HG03175 (cell line): ENCODE measurements at regions not wholly inside any gene's neighbourhood (a gene's known extent, or its start where the extent isn't known, plus 50 kb on each side); places are given as distances from the start of the nearest gene placed in this dataset.

Experiments used
- ATAC-seq: cut with Tn5 transposase; IDR thresholded peaks from one replicate; pipeline ENCODE4 v1.9.1; 2021; ENCODE audit warnings: mild to moderate bottlenecking, moderate library complexity; ENCODE audit not compliant: unreplicated experiment

- ATAC-seq: no peak
Observed at GRCh38 chr18:24530630-24531111, 70.2 kb downstream of the HRH4 start.

GRCh38 chr18:24534271-24534670 lies 73.8 kb downstream of the HRH4 start:
- ATAC-seq: no peak

- no peak for ATAC-seq
Observed at GRCh38 chr18:24534737-24535136, 74.3 kb downstream of the HRH4 start.

- ATAC-seq: no peak
Observed at GRCh38 chr18:24535527-24536295, 75.3 kb downstream of the HRH4 start.

- ATAC-seq: no peak
Observed at GRCh38 chr18:24536326-24536725, 75.9 kb downstream of the HRH4 start.

- ATAC-seq: no peak
Observed at GRCh38 chr18:24536834-24537233, 76.4 kb downstream of the HRH4 start.

GRCh38 chr18:24538414-24539264 lies 78.2 kb downstream of the HRH4 start:
- ATAC-seq: no peak

GRCh38 chr18:24539866-24540617 lies 79.6 kb downstream of the HRH4 start:
- ATAC-seq: no peak

- no peak for ATAC-seq
Observed at GRCh38 chr18:24540896-24541295, 80.5 kb downstream of the HRH4 start.

- no peak for ATAC-seq
Observed at GRCh38 chr18:24543086-24543794, 82.8 kb downstream of the HRH4 start.

- no peak for ATAC-seq
Observed at GRCh38 chr18:24543795-24544498, 83.5 kb downstream of the HRH4 start.

- no peak for ATAC-seq
Observed at GRCh38 chr18:24544949-24545348, 84.5 kb downstream of the HRH4 start.

GRCh38 chr18:24545651-24546050 lies 85.2 kb downstream of the HRH4 start:
- no peak for ATAC-seq

GRCh38 chr18:24546307-24546706 lies 85.9 kb downstream of the HRH4 start:
- no peak for ATAC-seq

- no peak for ATAC-seq
Observed at GRCh38 chr18:24548583-24548982, 88.1 kb downstream of the HRH4 start.

- ATAC-seq: no peak
Observed at GRCh38 chr18:24552218-24552617, 91.8 kb downstream of the HRH4 start.

- no peak for ATAC-seq
Observed at GRCh38 chr18:24553571-24554285, 93.3 kb downstream of the HRH4 start.

- no peak for ATAC-seq
Observed at GRCh38 chr18:24558403-24558802, 98.0 kb downstream of the HRH4 start.

GRCh38 chr18:24559526-24559925 lies 99.1 kb downstream of the HRH4 start:
- no peak for ATAC-seq
